HG03039 (cell line): ENCODE measurements at regions not wholly inside any gene's neighbourhood (a gene's known extent, or its start where the extent isn't known, plus 50 kb on each side); places are given as distances from the start of the nearest gene placed in this dataset.

ENCODE experiments used
- ATAC-seq: cut with Tn5 transposase; IDR thresholded peaks from one replicate; pipeline ENCODE4 v1.9.1; 2021; ENCODE audit warnings: mild to moderate bottlenecking, moderate library complexity; ENCODE audit not compliant: unreplicated experiment

- ATAC-seq, result no peak
These were observed 229.3 kb downstream of the ANKRD50 start for GRCh38 chr4:124483048-124483906.

GRCh38 chr4:124484008-124484407 lies 228.5 kb downstream of the ANKRD50 start:
- no peak for ATAC-seq

DNA sequence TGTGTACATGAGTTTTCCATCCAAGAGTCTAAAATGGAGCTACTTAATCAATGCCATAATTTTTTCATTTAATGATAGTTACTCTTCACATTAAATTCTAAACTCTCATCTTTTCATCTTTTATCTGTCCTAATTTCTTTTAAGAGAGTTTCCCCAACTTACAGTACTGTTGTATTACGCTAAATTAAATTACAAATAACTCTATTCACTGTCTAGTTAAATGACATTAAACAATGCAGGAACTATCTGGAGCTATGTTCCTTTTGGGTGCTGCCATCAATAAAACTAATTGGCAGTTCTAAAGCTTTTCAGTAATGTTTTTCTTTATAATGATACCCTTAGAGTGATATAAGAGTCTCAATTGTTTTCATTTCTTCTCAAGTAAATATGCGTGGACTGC lies 227.6 kb downstream of the ANKRD50 start:
- no peak for ATAC-seq

GRCh38 chr4:124486423-124486822 lies 226.1 kb downstream of the ANKRD50 start:
- ATAC-seq, result no peak

DNA sequence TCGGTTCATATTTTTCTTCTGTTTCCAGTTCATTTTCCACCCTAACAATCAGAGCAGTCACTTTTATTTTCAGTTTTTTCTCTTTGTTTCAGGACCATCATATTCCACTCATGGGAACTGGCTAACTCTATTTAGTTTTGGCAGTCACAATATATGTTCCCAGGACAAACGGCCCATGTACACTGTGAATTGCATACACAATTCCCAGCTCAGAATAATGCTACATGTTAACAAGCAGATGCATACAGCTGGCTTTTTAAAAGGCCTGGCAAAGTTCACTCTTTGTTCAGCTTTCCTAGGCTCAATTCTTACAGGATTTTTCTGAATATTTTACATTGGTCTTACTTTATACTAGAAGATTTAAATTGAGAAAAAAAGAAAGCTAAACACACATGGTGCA lies 224.9 kb downstream of the ANKRD50 start:
- no peak for ATAC-seq

- ATAC-seq, result no peak
These were observed 221.0 kb downstream of the ANKRD50 start for GRCh38 chr4:124491361-124492145.

- ATAC-seq, result no peak
These were observed 213.3 kb downstream of the ANKRD50 start for GRCh38 chr4:124499261-124499660.

- no peak for ATAC-seq
These were observed 211.0 kb downstream of the ANKRD50 start for GRCh38 chr4:124501576-124501975.

DNA sequence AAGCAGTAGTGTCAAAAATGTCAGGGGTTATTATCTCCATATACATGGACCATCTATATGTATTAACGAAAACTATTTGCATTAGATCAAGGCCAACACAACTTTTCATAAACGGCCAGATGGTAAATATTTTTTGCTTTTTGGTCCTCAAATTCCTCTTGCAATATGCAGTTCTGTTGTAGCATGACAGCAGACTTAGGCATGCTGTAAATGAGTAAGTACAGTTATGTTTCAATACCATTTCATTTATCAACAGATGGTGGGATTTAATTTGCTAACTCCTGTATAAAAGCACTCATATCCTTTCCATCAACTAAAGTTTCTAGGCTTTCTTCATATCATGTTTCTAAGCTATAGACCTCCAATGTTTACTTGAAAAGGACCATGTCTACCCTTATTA lies 208.1 kb downstream of the ANKRD50 start:
- no peak for ATAC-seq

GRCh38 chr4:124505211-124505610 lies 207.3 kb downstream of the ANKRD50 start:
- no peak for ATAC-seq

DNA sequence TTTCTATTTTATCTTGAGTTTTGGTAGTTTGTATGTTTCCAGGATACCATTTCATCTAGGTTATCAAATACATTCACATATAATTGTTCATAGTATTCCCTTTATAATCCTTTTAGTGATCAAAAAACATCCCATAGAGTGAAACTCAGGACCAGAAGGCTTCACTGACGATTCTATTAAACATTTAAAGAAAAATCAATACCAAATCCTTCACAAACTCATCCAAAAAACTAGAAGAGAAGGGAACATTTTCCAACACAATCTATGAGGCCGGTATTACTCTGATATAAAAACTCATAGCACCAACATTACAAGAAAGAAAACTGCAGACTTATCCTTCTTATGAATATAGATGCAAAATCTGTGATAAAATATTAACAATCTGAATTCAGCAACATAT lies 203.4 kb downstream of the ANKRD50 start:
- no peak for ATAC-seq

DNA sequence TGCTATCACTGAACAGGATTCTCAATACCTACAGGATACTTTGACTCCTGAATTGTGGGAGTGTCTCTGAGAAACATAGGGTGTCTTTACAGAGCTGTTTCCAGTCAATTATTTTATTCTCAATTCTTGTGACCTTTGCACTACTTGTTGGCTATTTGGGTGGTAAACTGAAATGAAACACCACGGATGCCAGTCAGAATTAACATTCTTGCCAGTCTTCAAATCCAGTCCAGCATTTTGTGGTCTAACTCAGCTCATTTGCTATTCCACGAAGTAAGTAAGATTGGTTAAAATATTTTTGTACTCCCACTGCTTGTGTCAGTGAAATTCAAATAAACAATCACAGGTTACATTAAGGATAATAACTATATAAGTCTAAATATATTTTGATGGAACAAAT lies 197.9 kb downstream of the ANKRD50 start:
- ATAC-seq, result no peak

DNA sequence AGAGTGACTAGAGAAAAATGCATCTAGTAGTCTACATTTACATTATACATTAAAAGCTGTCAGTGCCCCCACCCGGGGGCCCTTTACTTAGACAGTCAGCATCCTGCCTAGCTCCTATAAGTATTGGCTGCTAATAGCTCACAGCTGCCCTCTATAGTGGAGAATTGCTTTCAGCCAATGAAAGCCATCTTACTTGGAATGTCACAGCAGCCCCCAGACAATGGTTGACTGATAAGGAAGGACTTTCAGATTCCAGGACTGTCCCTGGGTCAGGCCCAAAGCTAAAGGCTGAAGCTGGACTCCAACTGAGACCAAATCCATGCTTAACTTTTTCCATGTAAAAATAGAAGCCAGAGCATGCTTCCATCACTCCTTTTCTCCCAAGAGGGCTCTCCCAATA lies 196.9 kb downstream of the ANKRD50 start:
- no peak for ATAC-seq

DNA sequence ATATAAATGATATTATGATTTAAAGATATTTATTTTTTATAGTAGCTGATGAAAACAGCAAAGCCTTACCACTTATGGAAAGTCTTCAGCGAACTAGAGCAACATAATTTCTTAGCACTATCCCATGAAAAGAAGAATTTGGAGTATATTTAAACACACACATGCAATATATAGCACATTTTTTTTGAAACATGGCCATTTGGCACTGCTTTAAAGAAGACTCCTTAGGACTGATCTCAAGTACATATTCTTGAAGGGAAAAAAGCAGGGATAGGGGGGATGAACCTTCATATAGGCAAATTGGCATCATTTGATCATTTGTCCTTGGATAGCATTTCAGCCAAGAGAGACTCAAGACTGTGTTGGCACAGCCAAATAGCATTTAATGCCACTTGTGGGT lies 193.3 kb downstream of the ANKRD50 start:
- ATAC-seq, result no peak

DNA sequence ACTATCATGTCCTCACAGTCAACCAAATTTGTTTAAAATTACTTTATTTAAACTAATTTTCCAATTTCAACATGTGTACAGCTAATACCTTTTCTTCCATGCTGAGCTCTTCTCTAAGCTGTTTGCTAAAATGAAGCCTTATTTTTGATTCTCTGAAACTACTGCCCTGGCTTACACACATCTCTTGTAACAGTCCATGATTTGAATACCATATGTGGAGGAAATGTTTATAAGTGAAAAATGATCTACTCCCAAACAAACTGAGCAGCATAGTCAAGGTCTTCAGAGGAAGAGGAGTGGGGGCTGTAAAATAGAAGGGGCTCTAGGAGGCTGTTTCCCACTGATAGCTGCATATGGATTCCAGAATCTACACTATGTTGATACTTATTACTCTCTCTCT lies 188.7 kb downstream of the ANKRD50 start:
- ATAC-seq, result no peak

DNA sequence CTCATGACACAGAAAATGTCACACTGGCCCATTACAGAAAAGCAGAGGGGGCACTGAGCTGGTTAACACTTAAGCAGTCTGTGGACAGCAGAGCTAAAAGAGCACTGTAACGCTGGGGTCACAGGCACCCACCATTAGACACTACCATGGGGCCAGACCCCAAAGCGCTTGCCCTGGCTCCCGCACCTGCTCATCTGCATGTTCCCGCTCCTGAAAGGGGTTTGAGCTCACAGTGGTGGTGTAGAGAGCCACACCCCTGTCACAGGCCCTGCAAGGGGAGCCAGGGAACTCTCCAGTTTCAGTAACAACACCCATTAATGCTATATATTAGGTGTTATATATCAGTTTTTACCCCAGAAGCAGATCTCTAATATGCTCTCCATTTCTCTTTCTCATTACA lies 187.0 kb downstream of the ANKRD50 start:
- ATAC-seq, result no peak

- no peak for ATAC-seq
These were observed 186.2 kb downstream of the ANKRD50 start for GRCh38 chr4:124526331-124526730.

DNA sequence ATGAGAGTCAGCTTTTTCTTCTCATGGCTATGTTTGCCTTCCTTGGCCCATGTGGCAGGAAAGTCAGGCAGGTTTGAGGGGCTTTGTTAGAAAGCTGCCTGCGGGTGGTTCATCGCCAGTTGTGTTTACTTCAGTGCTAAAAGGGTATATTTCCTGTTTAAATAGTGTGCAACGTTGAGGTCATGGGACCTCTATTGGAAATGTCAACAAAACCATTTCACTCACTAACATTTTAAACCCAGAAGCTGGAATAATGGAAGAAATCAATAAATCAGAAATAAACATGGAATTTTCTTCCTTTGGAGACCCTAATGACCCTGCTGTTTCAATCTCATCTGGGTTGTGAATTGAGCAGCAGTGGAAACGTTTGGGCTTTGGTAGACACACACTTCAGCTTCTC lies 185.8 kb downstream of the ANKRD50 start:
- ATAC-seq, result no peak

- no peak for ATAC-seq
These were observed 185.2 kb downstream of the ANKRD50 start for GRCh38 chr4:124527364-124527763.

DNA sequence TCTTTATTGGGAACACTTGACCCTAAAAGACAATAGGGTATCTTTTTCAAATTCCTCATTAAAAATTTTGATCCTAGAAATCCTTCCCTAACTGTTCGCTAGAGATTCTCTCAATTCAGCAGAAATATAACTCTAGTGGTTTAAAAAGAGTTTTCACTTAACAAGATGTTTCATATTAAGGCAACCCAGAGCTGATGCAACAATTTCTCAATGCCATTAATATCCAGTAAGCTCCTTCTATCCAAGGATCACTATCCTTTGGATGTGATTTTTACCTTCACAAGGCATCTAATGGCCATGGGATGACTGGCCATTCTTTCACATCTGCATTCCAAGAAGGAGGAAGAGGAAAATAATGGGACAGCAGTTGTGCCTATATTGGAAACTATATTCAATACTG lies 183.4 kb downstream of the ANKRD50 start:
- no peak for ATAC-seq

DNA sequence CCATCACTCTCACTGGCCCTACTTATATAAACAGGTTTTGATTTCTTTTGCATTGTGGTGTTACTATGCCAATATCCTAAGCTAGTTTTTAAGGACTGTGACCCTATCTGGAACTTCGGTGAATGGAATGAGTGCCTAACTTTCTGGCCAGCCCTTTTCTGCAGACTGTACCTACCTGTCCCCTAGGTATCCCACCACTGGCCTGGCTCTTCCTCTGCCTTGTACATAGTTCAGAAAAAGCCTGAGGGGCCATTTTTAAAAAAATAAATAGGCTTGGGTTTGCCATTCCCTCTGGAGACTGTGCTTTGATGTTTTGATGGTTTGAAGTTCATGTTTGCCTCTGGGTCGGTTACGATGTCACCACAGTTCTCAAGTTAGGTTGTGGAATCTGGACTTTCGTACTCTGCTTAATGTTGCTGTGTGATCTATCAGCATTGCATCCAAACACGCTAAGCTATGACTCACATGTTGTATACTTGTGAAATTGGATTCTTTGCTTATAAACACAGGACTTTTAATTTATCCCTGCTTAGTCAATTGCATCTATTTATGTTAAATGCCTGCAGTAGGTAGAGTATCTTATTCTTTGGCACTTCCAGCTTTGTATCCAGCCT lies 182.0 kb downstream of the ANKRD50 start:
- ATAC-seq, result no peak

- ATAC-seq, result no peak
These were observed 178.4 kb downstream of the ANKRD50 start for GRCh38 chr4:124534131-124534530.
